Esophagus squamous epithelium (tissue), 4 donors: ENCODE measurements at regions not wholly inside any gene's neighbourhood (a gene's known extent, or its start where the extent isn't known, plus 50 kb on each side); places are given as distances from the start of the nearest gene placed in this dataset.

ENCODE experiments used
- CTCF ChIP-seq, 6 experiments: fragments of 450-650 bp in 4 of 6; fragments of 200-600 bp in 2 of 6; sonication (generic) in 2 of 6; IDR thresholded peaks; one replicate each; pipeline ENCODE4 v1.5.1; 2016 to 2019; ENCODE audit warnings: antibody characterized with exemption in 6 of 6, mild to moderate bottlenecking in 4 of 6, moderate library complexity in 4 of 6
- POLR2A ChIP-seq, 4 donors: fragments of 450-650 bp; IDR thresholded peaks; one replicate each; pipeline ENCODE4 v1.6.1; 2017; ENCODE audit warnings: antibody characterized with exemption in 4 of 4, mild to moderate bottlenecking in 4 of 4, moderate library complexity in 3 of 4

GRCh38 chr12:16763901-16764300 is 157.9 kb upstream of the LMO3 start:
- TF ChIP-seq CTCF (IDR thresholded peaks at IDR 0.05) (no peak), POLR2A (IDR thresholded peaks at IDR 0.05) (no peak)
